ENCODE measurements at regions not wholly inside any gene's neighbourhood (a gene's known extent, or its start where the extent isn't known, plus 50 kb on each side); places are given as distances from the start of the nearest gene placed in this dataset.

DNA sequence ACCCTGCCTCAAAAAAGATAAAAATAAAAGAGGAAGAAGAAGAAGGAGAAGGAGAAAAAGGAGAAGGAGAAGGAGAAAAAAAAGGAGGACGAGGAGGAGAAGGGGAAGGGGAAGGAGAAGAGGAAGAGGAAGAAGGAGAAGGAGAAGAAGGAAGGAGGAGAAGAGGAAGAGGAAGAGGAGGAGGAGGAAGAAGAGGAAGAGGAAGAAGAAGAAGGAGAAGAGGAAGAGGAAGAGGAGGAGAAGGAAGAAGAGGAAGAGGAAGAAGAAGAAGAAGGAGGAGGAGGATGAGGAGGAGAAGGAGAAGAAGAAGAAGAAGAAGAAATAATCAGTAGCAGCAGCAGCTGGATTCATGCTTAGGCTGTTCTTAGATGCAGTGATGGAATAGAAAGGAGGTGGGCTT, 159.7 kb downstream of the TFCP2L1 start:
- no peak for DNase-seq

DNA sequence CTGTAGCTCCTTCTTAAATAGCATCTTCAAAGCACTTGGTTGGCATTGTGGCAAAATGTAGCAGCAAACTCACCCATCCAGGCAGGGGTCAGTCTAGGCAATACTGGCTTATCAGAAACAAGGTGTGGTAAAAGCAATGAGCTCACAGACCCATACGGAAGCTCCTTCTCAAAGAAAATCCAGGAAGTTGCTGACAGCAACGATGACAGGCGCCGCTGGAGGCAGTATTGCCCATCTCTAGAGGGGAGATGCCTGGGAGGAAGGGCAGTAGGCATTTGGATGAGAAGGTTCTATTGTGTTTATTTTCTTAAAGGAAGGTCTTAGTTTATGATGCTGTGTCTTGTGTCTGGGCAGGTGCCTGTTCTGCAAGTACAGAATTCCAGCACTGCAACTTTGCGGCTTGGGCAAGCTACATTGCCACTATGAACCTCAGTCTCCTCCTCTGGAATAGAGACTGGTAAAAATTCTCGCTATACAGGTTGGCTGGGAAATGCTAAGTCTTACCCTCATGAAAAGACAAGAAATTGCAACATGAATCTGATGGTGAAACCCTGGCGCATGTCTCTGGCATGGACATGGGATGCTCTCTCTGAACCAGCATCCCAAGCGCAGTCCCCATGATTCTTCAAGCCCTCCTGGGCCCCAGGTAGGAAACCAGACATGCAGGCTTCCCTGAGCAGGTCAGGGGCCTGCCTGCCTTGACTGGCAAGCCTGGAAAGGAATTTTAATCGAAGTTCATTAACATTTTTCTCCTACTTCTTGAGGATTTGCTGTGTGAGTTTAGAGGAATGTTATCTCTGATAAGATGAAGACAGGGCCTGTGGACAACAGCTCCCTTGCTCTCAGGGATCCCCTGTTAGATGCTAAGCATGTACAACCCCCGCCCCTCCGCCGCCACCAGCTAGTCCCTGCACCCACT, 156.0 kb downstream of the TFCP2L1 start:
- no peak for DNase-seq

DNA sequence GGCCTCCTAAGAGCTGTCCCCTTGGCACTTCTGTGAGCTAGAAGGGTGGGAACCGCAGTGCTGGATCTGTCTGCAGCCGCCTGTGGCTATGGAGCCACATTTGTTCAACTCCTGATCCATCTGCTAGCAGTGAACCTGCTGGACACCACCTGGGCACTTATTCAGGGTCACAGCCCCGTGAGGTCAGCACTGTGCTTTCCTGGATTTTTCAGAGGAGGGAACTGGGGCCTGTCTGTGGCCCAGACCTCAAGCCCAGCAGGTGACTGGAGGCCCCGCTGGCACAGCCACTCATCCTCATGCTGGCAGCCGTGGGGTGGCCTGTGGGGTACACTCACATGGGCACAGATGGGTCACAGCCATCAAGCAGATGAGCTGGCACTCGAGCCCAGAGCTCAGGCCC, 155.3 kb downstream of the TFCP2L1 start:
- DNase-seq = no peak

DNA sequence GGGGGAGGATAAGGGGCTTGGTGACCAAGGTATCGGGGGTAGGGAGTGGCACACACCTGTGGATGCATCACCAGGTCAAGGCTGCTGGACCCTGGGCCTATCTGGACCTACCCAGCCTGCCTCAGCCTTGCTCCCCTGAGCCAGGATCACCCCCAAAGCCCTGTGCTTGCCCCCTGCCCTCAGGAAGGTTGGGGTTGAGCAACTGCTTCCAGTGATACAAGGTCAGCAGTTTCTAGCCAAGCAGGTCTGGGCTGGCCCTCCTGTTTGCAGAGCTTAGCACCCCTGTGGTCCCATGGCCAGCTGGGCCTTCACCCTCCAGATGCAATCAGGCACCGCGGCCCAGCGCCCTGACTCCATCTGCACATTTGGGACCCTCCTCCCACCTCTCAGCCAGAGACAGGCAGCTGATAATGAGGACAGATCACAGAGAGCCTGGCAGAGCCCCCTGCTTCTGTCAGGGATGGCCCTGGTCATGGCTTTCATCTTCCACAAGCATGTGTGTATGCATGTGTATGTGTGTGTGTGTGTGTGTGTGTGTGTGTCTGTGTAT, 154.6 kb downstream of the TFCP2L1 start:
- no peak for DNase-seq

DNA sequence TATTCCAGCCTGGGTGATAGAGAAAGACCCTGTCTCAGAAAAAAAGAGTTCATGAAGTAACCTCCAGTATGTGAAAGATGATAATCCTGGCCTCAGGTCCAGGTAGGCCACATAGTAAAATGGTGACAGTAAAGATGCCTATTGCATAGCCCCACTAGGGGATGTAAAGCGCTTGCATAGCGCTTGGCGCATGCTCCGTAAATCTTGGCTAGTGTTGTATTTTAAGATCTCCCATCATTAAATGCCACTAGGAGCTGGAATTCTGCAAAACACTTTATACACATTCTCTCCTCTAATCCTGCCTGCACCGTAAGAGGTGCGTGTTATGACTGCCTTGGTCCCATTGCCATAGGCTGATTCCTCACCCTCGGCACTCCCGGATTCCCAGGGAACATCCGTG, 153.6 kb downstream of the TFCP2L1 start:
- no peak for DNase-seq

DNA sequence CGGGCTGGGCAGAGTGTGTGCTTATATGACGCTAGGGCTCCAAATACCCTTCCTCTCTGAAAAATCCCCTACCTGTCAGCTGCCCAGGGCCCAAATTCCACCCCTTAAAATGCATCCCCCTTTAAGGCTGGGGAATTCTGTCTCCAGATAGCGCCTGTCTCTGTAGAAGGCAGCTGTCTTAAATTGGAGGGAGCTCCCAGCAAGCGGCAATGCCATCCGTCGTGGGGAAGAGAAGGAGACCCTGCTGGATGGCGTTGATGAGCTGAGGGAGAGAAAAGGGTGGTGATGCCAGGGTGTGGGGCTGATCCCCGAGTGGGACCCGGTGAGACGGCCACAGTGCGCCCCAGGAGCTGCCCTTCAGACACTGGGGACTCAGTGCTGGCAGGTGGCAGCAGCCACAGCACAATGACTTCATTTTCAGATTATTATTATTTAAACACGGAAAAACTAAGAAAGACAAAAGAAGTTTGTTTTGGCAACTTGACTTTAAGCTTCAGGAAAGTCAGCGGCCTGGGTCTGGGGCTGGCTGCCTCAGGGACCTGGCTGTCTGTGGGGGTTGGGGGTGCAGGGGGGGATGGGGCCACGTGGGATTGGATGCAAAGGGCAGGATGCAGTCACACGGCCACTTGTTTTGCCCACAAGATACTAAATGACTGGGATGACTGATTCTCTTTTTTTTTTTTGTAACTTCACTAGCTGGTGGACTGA, 152.8 kb downstream of the TFCP2L1 start:
- no peak for DNase-seq

DNA sequence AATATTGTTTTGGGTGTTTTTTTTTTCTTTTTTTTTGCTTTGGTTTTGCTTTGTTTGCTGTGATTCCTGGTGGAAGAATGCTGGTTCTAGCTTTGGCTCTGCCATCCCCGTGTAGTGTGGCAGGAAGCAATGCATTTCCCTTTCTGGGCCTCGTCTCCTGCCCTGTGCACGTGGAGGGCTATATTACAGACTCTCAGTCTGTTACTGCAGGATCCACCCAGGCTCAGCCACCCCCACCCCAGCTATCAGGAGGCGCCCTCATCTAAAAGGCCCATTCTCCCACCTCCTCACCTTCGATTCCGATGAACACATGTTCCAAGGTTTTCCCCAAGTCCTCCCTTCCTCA, 152.3 kb downstream of the TFCP2L1 start:
- no peak for DNase-seq

DNA sequence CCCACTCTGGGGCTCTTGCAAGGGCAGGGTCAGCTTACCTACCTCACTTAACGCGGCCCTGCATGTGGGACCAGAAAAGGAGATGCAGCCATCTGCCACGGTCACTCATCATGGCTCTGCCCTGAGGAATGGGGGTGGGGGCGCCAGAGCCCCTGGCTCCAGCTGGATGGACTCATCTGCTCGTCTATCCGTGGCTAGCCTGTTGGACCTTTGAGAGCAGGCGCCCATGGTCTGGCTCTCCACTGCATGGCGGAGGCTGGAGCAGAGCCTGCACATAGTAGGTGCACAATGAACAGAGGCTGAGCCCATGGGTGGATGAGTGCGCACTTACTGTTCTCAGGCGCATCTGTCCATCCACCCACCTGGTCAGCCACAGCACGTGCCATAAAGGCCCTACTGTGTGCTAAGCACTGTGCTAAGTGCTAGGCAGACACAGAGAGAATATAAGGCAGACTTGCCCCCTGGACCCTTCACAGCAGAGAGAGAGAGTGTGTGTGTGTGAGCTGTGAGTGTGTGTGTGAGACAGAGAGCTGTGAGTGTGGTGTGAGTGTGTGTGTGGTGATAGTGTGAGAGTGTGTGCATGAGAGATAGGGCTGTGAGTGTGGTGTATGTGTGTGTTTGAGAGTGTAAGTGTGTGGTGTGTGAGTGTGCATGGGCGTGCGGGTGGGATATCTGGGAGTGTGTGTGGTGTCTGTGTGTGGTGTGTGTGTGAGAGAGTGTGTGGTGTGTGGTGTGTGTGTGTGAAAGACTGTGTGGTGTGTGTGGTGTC, 151.3 kb downstream of the TFCP2L1 start:
- DNase-seq = no peak

DNA sequence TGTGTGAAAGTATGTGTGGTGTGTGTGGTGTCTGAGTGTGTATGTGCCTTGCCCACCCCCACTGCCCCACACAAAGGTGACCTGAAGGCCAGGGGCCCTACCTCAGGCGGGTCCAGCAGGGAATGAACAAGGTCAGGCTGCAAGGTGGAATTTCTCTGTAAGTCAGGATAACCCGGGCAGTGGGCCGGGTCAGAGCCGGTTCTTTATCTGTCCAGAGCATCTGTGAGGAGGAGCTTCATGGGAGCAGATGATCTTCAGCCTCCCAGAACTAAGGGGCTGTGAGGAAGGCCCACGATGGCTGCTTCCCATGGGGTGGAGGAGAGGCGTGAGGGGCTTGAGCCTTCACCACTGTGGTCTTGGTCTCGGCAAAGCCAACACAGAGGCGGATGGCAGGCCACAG, 150.3 kb downstream of the TFCP2L1 start:
- no peak for DNase-seq

DNA sequence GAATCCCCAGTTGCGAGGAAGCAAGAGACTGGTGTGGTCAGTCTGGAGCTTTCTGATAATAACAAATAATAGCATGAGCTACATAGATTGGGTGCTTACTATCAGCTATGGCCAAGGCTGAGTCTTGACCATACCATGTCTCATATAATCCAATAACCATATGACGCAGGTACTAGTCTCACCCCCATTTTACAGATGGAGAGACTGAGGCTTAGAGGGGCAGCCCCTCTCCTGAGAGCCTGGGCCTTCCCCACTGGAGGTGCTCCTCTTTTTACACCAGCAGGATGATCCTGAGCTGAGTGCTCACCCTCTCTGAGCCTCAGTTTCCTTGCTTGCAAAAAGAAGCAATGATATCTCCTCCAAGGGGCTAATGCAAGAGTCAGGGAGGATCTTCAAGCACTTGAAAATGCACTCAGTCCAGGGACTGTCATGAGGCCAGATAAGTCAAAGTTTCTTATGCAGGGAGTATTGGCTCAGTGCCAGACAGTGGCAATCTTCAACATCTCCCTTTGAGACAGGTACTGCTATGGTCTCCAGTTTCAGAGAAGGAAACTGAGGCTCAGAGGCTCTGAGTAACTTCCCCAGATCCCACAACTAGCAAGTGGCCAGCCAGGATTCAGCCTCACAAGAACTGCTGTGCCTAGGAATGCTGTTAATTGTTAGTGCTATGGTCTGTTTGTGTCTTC, 149.7 kb downstream of the TFCP2L1 start:
- DNase-seq = no peak

DNA sequence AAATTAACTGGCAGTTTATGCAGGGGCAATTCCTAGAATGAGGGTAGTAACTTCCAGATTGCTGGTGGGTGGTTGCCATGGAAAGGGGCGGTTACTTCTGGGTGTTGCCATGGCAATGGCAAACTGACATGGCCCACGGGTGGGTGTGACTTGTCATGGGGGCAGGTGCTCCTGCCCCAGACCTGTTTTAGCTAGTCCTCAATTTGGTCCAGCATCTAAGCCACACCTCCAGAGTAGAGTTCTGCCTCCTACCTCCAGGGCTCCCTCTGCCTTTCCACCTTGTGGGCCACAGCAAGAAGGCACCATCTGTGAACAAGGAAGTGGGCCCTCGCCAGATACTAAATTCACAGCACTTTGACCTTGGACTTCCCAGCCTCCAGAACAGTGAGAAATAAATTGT, 148.7 kb downstream of the TFCP2L1 start:
- DNase-seq = no peak

DNA sequence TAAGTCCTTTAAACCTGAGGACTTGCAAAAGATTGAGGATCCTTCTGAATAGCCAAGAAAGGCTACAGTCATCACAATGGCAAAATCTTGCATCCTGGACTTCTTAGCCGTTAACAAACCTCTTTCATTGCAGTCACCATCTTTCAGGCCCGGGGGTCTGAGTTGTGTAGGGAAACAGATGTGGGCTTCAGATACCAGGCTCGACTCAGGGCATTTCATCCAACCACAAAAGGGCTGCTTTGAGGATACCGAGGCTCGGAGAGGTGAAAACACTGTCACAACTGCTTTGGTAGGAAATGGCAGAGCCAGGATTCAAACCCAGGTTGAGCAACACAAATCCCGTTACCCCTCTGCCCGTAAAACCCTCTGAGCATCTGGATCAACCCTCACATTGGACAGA, 147.4 kb downstream of the TFCP2L1 start:
- no peak for DNase-seq

DNA sequence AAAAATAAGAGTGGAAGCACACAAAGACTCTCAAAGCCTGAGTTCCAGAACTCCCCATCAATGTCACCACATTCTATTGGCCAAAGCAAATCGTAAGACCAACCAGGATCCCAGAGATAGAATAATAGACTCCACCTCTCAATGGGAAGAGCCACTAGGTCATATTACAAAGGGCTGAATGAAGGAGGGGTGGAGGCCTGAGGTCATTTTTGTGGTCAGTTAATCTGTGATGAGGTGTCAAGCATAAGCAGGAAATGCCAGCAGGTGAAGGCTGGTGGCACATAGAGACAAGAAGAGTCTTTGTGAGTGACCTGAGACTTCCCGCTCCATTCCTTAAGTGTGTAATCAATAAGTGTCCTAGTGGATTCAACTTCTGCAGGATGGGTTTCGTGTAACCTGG, 144.3 kb downstream of the TFCP2L1 start:
- DNase-seq = no peak

DNA sequence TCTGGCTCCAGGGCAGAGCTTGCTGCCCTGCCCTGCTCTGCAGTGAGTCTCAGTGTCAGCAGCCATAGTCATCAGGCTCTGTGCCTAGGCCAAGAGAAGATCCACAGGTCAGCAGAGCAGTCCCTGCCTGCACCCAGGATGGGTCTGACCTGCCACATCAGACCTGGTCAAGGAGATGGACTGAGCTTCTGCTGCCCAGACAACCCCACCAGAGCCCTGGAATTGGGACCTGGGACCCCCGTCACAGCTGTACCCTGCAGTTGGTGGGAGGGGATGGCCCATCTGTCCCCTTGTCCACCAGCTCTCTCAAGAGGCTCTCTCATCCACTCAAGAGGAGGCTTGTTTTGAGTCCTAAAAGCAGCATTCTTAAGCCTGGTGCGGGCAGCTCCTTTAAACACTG, 142.6 kb downstream of the TFCP2L1 start:
- no peak for DNase-seq

DNA sequence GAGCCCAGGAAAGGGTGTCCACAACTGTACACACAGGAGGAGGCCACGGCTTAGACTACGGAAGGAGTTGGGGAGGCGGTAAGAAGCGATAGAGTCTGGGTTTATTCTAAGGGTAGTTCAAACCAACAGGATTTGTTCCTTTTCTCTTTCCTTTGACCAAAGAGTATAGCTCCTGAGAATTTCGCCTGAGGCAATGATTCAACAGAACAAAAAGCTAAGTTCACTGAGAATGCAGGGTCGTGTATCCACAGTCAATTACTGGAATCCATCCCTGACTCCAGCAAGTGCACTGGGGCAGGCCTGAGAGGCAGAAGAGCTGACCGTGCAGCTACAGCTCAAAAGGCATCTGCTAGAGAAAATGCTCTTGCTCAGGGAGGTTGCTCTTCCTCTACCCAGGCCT, 140.9 kb downstream of the TFCP2L1 start:
- no peak for DNase-seq

DNA sequence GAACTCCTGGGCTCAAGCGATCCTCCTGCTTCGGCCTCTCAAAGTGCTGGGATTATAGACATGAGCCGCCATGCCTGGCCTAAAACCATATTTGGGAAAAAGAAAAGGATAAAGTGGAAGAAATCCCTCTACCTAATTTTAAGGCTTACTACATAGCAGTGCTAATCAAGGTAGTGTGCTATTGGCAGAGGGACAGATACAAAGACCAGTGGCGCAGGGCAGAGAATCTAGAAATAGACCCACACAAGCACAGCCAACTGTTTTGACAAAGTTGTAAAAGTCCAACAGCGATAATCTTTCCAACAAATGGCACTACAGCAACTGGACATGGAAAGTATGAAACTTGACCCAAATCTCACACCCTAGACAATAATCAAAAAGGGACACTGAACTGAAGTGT, 138.4 kb downstream of the TFCP2L1 start:
- DNase-seq = no peak

DNA sequence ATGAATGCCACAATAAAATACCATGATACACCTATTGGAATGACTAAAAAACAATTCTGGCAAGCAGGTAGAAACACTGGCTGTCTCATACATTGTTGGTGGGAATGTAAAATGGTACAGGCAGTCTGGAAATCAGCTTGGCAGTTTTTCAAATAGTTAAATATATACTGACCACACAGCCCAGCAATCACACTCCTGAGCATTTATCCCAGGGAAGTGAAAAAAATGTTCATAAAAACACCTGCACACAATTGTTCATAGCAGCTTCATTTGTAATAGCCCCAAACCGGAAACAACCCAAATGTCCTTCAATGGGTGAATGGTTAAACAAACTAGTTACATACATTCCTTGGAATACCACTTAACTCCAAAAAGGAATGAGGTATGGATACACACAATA, 137.2 kb downstream of the TFCP2L1 start:
- no peak for DNase-seq

DNA sequence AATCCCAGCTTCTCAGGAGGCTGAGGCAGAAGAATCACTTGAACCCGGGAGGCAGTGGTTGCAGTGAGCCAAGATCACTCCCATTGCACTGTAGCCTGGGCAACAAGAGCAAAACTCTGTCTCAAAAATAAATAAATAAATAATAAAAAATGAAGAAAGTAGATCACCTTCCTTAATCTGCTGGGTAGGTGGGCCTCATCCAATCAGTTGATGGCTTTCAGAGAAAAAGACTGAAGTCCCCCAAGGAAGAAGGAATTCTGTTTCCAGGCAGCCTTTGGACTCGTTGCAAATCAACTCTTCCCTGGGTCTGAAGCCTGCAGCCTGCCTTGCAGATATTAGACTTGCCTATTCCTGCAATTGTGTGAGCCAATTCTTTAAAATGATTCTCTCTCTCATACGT, 136.5 kb downstream of the TFCP2L1 start:
- no peak for DNase-seq

DNA sequence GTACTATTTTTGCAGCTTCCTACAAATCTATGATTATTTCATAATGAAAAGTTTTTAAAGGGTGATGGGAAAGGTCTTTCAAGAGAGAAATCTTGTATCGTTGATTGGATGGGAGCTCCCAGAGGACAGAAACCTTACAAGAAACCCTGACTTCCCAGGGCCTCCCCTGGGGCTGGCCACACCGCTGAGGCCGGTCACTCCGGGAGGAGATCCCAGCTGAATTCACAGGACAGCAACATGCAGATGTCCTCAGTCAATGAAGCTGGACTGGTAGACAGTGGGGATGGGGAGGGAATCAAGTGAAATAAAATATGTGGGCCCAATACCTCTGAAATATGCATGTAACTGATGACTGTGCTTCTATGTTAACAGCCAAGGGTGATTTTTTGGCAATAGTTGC, 135.6 kb downstream of the TFCP2L1 start:
- no peak for DNase-seq

DNA sequence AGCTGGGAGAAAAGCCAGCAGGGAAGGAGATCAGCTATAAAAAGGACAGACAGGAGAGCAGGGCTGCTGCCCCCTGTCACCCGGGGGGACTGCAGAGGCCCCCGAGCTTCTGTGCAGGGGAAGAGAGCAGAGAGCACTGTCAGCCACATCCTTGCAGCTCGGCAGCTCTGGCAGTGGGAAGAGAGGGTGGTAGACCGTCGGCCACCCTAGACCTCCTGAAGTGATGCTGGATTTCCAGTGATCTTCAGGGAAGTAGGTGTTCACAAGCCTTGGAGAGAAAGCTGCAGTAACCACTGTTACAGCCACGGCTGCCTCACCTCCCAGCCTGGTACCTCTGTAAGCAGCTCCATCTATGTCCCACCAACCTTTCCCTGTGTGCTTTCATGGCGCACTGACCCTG, 134.9 kb downstream of the TFCP2L1 start:
- DNase-seq = no peak

DNA sequence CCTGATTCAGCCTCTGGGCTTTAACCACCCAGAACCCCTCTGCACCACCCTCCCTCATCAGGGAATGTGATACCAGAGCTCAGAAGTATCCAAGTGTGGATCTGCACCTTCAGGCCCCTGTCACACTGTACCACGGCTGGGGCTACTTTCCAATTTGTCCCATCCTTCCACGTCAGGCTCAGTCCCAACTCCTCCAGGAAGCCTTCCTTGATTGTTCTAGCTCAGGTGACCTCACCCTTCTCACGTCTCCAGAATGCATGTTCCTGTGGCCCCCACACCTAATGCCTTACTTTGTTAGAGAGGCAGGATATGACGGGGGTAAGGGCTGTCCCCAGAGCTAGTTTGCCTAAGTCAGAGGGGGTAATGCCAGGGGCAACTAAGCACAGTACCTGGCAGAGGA, 134.3 kb downstream of the TFCP2L1 start:
- DNase-seq = no peak

DNA sequence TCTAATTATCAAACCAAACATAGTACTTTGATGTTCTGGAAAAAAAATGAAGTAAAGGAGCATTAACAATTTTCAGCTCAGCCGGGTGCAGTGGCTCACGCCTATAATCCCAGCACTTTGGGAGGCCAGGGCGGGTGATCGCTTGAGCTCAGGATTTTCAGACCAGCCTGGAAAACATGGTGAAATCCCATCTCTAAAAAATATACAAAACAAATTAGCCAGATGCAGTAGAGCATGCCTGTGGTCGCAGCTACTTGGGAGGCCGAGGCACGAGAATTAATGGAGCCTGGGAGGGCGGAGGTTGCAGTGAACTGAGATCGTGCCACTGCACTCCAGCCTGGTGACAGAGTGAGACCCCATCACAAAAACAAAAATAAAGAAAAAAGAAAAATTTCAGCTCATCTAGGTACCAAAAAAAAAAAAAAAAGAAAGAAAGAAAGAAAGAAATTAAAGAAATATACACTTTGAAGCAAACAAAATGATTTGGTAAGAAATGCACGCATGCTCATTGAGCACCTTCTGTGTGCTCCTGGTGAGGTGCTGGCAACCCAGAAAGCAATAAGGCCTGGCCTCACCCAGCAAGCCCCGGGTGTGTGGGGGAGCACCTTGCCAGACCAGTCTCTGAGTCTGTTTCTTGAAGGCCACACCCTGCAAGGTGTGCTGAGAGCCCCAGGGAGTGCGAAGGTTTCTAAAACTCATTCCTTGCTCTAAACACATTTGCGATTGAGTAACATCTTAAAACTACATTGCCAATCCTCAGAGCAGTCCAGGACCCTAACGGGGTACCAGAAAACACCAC, 133.5 kb downstream of the TFCP2L1 start:
- DNase-seq = no peak
